ENCODE measurements at regions not wholly inside any gene's neighbourhood (a gene's known extent, or its start where the extent isn't known, plus 50 kb on each side); places are given as distances from the start of the nearest gene placed in this dataset.

DNA sequence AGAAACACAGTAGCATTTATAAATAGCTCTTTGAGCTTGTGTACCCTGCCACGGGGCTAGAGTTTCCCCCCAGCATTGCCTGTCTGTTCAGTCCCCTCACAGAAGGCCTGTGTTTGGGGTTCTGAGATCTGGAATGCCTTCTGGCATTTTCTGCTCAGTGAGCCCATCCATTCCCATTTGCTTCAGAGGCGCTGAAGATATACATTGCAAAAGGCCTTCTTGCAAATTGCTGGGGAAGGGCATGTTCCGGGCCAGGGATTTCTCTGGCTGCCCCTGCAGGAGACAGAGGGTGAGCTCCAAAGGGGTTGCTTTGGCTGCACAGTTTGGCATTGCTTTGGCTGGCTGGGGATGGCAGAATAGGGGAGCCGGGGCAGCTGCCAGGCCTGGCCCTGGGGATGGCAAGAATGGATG is 308.4 kb downstream of the MSX2 start:
- no peak for DNase-seq

DNA sequence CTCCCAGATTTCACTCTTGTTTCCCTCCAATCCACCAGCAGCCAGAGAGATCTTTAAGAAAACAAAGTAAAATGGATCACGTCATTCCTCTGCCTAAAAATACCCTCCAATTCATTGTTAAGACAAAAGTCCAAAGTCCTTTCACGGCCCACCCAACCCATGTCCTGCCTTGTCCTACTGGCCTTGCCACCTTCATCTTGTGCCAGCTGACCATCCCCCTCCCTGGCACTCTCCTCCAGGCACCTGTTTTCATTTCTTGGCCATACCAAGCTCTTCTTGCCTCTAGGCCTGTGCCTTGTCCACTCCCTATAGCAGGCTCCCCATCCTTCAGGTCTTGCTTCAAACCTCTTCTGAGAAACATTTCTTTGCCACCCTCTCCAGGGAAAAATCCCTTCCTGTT is 307.6 kb downstream of the MSX2 start:
- DNase-seq = no peak

DNA sequence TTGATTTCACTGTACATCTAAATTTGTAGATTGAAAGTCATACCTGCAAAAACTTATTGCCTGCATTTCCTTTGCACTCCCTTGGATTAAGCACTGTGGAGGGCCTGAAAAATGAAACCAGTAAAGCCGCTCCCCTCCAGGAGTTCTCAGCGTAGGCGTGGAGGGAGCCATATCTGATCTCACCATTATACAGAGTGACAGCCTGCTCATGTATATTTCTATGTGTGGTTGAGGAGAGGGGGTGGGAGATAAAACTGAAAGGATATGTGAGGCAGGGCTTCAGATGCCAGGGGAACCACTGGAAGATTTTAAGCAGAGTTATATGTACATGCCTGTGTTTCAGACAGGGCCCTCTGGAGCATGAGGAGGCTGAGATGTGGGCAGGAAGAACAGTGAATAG is 303.0 kb downstream of the MSX2 start:
- no peak for DNase-seq

DNA sequence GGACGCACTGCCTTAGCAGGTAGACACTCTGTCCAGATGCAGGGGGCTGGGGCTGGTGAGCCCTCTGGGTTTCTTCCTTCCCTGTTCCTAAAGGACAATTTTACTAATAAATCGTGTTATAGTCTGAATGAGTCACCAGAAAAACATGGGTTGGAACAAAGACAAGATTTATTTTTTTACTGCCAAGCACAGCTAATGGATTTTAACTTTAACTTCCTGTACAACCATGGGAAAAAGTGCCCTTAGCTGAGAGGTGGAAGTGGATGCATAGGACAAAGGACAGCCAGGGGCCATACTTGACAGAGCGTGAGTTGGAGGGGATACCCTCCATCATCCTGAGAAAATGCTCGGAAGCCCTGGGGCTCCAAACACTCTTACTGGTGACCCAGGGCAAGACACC is 300.7 kb downstream of the MSX2 start:
- no peak for DNase-seq

DNA sequence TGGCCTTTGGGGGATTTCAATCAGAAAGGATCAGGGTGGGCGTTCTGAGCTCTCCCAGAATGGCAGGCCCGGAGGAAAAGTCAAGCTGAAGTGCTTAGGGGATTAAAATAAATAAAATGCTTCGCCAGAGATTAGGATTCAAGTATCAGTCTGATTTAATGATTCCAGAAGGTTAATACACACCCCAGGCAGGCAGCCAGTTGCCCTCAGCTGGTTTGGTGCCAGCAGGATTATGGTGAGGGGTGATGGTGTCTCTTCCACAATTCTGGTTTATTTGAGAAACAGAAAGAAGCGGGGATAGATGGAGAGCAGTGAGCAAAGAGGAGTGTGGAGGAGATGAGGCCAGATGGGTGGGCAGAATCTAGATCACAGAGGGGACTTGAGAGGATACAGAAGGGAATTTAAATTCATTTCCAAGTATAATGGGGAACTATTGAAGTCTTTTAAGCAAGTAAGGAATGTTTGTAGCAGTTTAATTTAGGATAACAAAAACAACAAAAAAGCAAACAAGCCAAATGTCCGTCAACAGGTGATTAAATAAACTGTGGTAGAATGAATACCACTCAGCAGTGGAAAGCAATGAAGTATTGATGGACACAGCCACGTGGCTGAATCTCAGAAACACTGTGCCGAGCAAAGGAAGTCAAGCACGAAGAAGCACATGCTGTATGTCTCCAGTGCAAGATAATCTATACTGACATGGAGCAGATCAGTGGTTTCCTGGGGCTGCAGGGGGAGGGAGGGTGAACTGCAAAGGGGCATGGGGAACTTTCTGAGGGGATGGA is 297.7 kb downstream of the MSX2 start:
- no peak for DNase-seq

DNA sequence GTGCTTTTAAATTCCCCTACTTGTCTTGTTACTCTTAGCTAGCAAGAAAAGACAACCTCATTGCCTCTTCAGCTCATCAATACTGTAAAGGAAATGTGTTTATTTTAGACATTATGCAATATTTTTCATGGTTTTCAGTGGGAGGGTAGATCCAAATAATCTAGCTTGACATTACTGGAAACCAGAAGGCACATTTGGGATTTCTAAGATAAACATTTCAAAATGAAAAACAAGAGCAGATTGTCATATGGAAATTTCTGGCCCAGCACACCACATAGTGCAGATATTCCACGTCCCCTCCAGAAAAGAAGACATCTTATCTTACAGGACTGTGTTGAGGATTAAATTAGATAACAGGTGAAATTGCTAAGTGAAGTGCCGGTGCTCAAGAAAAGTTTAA is 296.9 kb downstream of the MSX2 start:
- DNase-seq = no peak

DNA sequence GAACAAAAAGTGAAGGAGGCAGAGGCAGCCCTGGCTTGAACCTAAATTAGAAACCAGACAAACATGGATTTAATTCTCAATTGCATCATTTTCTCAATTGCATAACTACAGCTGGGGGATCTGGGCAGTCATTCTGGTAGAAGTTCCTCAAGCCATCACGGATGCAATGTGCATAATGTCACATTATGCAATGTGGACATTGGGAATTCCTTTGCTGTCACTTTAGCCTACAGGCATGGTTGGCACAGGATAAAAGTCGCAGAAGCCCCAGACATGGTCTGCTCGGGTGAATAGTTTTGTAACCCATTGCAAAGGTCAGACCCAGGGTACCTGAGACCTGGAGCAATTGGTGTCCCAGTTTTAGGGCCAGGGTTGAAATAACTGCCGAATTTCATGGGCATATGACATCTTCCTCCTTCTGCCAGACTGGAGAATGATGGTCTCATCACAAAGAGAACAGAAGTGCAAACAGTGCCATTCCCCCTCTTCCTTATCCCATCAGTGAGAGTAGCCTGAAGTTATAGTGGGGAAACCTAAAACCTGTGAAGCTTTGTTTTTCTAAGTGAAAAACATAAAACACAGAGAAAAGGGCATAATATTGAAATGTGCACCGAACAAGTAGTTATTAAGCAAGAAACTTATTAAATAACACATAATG is 290.8 kb downstream of the MSX2 start:
- no peak for DNase-seq

DNA sequence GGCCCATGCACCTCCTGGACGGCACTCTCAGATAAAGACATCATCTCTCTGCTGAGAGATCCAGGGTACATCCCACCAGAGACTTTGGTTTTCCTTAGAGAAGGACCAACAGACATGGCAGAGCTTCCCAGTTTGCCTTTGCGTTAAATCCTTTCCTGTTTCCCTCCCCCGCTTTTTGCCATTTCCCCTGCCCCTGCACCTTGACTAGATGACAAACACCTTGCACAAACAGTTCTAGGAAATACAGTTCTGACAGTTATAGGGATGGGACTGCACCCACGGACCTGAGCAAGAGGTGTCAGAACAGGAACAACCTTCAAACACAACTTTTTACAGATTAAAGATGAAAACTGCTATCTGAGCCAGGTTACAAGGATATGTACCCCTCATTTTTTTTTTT is 288.9 kb downstream of the MSX2 start:
- DNase-seq = no peak

DNA sequence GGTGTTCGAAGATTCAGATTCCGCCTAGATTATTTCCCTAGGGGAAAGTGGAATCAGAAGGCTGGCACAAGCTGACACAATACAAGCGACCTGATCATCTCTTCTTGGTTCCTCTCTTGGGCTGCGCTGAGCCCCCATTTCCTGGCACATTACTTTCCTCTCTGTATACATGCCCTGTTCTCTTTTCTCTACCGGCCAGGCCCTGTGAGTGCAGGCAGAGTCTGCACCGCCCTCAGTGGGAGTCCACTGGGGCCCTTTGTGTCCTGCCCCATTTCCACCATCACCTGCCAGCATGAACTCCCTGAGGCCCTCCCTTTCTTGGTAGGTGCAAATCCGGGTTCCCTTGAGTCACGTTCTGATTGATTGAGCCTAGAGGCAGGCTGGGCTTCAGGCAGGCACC is 287.9 kb downstream of the MSX2 start:
- no peak for DNase-seq

DNA sequence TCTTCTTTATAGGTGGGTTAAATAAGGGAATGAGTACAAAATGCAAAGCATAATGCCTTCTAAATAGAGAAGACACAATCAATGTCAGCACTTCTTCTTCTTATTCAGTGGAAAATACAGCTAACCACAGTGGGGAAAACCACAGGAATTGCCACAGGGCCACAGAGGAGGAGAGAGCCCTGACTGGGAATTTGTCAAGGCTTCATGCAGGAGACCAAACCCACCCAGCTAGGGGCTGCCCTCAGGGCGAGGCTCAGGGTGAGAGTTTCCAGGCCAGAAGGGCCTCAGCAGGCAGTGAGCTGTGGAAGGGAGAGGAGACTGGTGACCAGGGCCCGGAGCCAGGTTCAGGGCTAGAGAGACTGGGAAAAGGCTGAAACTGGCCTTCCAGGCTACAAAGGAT is 279.1 kb downstream of the MSX2 start:
- DNase-seq = no peak

DNA sequence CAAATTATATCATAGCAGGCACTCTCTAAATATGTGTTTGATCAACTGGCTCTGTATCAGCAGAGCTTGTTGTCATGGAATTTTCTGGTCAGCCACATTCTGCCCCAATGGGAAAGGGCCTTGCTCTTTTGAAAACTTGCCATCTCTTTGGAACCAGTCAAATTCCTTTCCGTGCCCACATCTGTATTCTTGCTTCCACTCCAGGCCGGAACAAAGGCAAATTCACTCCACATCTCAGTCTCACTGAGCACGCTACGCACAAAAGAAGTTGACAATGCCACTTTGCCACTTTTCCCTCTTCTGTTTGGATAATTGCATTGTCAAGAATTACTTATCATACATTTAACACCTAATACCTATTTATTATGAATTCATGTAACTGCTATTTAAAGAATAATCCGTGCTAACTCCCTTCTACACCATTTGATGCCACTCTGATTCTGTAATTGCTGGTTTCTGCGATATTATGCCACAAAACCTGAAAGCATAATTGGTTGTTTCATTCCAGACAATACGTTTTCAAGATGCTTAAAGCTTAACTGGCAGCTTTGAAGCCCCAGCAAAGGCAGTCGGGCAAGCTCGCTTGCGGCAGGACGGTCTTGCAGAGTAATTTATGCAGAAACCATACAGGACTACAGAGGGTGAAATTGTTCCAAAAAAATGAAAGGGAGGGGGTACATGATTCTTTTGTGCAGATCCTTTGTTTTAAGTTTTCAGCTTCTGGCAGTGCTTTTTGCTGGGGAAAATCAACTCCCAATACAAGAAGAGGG is 277.7 kb downstream of the MSX2 start:
- no peak for DNase-seq

DNA sequence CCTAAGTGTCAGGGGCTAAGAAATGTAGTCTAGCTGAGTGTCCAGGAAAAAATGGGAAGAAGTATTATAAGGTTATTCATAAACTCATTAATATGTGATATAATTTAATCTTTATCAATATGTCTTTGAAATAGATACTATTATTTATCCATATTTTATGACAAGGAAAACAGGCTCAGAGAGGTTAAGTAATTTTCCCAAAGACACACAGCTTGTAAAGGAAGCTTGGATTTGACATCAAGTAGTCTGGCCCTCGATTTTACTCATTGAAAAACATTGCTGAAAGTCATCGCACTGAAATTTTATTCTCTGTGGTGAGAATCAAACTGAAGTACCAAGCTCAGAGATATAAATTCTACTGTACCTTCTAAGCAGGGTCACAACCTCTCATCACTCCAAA is 276.9 kb downstream of the MSX2 start:
- DNase-seq = no peak

DNA sequence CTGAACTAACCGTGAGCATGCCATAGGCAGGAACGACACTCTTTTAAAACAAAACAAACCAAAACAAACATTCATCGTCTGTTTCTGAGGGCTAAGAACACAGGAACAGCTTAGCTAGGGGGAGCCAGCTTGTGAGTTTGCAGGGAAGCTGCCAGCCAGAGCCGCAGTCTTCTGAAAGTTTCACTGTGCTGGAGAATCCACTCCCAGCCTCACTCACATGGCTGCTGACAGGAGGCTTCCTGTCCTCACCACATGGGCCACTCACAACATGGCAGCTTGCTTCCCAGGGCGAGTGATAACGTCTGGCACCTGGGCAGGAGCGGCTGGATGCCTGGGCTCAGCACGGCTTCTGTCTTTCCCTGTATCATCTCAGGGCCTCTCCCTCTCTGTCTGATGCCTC is 275.2 kb downstream of the MSX2 start:
- DNase-seq = no peak

DNA sequence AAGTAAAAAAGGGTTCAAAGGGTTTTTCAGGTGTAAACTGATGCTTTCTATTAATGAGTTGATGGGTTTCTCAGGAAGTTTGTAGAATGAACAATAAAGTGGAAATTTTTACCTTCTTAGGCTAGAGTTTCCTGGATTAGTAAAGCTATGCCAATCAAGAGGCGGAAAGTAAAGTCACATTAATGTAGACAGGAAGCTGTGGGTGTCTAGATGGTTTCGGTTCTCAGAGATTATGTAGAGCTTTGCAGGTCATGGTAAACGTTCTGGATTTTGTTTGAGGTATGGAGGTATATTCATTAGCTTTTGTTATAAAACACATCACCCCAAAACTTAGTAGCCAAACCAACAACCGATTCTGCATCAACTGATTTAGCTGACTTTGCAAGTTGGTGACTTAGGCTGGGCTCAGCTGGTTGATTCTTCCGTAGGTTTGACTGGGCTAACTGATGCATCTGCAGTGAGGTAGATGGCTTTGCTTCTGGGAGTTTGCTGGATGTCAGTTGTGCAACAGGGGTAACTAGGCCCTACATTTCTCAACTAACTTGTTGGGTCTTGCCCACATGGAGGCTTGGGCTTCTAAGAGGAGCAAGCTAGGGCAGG is 273.8 kb downstream of the MSX2 start:
- DNase-seq = no peak

DNA sequence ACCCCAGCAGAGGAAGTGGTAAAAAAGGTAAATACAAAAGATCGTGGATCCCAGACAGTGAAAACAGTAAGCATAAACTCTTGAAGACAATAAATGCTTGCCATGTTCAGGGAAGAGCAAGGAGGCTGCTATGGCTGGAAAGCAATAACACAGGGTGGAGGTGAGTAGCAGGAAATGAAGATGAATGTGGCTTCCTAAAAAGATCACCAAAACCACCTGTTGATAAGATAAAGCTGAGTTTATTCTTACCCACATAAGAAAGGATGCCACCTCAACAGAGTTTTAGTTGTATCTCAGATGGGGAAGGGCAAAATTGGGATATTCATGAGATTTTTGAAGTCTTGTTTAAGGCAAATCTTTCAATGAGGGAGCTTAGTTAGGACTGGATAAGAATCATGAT is 273.3 kb downstream of the MSX2 start:
- DNase-seq = no peak

DNA sequence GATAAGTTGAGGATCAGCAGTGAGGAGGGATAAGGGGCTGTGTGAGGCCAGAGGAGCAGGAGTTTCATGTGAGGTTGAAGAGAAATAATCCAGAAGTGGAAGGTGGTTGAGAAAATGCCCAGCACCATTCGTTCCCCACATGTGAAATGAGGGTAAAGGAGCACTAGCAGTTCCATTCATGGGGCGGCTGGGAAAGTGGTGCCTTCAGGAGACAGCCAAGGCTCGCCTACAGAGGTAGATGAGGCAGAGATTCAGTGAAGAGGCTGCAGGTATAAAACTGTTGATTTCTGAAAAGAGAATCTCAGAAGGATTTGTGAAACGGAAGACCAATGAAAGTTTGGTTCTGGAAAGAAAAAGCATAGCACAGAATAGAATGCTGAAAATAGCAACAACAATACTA is 272.6 kb downstream of the MSX2 start:
- no peak for DNase-seq

DNA sequence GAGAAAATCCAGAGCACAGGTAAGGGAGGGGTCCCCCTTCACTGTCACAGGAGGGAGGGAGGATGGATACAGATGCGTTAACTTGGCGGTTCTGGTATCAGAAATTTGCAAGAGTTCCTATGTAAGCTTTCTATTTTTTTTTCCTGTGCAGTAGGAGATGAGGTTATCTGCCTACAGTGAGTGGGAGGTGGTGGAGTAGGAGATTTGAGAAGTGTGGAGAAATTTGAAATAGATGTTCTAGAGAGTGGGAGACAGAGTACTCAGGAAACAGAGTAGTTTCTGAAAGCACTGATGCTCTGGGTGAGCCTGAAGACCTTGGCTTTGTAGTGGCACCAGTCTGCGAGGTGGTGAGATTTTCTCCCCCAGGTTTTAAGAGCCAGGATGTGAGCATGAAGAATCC is 271.4 kb downstream of the MSX2 start:
- DNase-seq = no peak

DNA sequence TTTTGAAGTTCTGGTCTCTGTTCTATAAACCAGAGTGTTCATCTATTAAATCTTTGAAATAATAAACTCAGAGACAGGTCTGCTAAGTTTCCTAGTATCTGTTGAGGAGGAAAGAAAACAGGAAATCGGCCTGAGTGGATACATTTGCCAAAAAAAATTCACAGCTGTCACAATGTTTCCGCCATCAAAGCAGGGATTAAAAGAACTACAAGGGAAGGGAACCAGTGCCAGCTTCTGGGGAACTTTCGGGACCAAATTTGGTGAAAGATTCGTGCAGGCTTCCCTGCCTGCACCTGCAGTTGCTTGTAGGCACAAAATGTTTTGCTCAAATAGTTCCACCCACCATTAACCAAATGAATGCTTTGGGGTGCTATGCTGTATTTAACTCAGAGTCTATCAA is 267.5 kb downstream of the MSX2 start:
- no peak for DNase-seq

DNA sequence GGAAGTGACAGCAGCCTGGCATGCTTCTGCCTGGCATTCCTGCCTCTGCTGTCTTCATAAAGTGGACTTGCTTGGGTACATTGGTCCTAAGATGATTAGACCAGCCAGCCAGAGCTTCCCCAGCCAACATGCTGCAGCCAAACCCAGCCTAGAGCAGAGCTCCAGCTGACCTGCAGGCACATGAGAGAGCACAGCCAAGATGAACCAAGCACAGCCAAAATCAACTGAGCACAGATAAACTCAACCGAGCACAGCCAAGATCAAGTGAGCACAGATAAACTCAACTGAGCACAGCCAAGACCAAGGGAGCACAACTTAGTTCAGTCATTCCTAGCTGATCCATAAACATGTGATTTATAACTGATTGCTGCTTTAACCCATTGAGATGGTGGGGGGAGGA is 266.5 kb downstream of the MSX2 start:
- no peak for DNase-seq

DNA sequence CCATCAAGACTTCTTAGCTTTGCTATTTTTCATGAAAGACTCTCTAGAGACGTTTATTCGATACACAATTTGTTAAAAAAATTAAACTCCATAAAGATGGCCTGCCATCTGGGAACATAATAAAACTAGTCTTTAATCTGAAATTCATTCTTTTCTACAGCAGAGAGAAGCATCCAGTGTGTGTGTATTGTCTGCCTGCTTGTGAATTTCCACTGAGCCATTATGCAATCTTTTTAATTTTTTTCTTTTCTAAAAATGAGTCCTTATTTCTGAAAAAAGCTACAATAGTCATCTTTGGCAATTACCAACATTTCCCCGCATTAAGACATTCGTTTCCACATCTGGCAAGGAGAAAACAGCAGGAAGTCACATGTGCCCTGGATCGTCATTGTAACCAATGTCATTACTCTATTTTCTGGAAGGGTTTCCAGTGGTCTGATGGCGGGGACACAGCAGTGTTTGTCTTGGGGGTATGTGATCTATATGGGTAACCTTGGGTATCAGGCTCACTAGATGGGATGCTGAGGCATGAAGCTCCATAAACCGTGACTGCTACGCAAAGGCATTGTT is 263.1 kb downstream of the MSX2 start:
- no peak for DNase-seq

DNA sequence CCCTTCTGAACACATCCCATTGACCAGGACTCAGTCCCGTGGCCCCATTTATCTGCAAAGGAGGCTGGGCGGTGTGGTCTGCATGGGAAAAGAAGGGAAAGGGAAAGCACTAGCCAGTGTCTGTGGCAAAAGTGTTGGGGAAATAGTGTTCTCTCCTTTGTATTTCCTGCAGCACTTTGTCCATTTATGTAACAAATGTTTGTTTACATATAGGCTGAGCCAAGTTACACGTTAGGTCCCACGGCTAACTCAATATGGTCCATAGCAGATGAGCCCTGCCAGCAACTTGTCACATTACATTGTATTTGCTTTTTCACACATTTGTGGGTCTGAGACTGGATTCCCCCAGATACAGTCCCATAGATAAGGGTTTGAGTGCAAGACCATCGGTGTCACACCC is 260.5 kb downstream of the MSX2 start:
- DNase-seq = no peak

DNA sequence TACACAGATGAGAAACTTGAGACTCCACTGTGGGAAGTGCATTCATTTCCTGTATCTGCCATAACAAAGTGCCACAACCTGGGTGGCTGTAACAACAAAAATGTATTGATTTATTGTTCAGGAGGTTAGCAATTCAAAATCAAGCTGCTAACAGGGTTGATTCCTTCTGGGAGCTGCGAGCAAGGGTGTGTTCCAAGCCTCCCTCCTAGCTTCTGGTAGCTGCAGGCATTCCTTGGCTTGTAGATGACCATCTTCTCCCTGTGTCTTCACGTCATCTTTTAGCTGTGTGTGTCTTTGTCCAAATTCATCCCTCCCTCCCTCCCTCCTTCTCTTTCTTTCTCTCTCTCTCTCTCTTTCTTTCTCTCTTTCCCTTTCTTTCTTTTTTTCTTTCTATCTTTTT is 258.1 kb downstream of the MSX2 start:
- DNase-seq = no peak

DNA sequence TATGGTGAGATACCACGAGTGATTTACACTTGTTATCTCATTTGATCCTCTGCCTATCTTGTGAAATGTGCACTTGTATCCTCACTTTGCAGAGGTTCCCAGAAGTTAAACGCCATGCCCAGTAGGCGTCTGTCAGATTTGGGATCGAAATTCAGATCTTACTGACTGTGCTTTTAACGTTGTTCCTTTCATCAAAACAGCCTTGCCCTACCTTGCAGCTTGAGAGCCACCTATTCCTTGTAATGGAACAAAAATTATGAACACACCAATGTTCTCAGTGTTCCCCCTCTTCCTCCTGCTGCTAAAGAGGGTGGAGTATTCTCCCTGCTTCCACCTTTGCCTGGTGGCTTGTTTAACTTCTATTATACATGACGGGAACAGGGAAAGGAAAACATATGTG is 257.0 kb downstream of the MSX2 start:
- DNase-seq = no peak

Data from right kidney (tissue), 1 donor.